Uterus (tissue), 2 donors: ENCODE measurements at regions not wholly inside any gene's neighbourhood (a gene's known extent, or its start where the extent isn't known, plus 50 kb on each side); places are given as distances from the start of the nearest gene placed in this dataset.

Experiments used
- POLR2A ChIP-seq, 2 donors: fragments of 450-650 bp; IDR thresholded peaks; one replicate each; pipeline ENCODE4 v1.6.1; 2016; ENCODE audit warnings: antibody characterized with exemption in 2 of 2, mild to moderate bottlenecking in 1 of 2, moderate library complexity in 1 of 2
- TF ChIP-seq, protein P1 (sequence below), 4 experiments: fragments of 200-600 bp in 2 of 4; fragments of 450-650 bp in 2 of 4; sonication (generic) in 2 of 4; IDR thresholded peaks; one replicate each; pipeline ENCODE4 v1.5.1; 2016 to 2019; ENCODE audit warnings: antibody characterized with exemption in 4 of 4, mild to moderate bottlenecking in 2 of 4, moderate library complexity in 1 of 4

DNA sequence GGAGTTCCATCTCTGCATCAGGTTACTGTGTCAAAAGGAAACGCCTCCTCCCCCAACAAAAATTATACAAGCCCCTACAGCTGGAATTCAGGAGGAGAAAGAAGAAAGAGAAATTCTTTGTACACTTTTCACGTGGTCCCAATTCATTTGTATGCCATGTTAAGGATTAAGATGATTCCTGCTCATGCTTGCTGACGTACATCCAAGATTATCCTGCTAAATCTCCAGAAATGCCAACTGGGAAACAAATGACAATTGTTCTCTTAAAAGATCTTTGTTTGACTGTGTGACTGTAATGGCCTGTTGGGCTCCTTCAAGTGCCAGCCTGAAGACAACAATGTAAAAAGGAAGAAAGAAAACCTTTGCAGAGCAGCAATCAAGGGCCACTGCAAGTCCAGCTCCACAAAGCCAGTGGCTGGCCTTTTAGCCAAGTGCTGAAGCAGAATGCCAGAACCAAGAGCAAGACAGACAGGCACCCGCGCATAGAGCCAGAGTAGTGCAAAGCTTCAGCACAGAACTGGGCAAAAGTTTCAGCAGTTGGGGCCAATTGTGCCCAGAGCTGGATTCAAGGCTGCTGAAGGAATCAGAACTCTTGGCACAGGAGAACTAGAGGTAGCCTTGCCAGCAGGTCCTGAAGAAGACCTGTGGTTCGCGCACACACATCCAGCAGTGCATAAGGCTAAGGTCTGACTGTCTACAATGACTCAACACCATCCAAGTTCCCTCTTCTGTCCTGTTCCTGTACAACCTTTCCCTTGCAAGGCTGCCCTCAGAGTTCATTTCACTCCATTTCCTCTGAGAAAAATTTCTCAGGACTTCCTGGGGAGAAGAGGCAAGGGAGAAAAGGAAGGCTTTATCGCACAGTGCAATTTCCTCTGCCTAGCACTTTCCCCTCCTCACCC is 209.7 kb upstream of the BMP4 start:
- no peak for TF ChIP-seq POLR2A (IDR thresholded peaks at IDR 0.05)
- TF ChIP-seq, protein P1, sequence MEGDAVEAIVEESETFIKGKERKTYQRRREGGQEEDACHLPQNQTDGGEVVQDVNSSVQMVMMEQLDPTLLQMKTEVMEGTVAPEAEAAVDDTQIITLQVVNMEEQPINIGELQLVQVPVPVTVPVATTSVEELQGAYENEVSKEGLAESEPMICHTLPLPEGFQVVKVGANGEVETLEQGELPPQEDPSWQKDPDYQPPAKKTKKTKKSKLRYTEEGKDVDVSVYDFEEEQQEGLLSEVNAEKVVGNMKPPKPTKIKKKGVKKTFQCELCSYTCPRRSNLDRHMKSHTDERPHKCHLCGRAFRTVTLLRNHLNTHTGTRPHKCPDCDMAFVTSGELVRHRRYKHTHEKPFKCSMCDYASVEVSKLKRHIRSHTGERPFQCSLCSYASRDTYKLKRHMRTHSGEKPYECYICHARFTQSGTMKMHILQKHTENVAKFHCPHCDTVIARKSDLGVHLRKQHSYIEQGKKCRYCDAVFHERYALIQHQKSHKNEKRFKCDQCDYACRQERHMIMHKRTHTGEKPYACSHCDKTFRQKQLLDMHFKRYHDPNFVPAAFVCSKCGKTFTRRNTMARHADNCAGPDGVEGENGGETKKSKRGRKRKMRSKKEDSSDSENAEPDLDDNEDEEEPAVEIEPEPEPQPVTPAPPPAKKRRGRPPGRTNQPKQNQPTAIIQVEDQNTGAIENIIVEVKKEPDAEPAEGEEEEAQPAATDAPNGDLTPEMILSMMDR (IDR thresholded peaks at IDR 0.05) = no peak
